ENCODE measurements at regions not wholly inside any gene's neighbourhood (a gene's known extent, or its start where the extent isn't known, plus 50 kb on each side); places are given as distances from the start of the nearest gene placed in this dataset.

DNA sequence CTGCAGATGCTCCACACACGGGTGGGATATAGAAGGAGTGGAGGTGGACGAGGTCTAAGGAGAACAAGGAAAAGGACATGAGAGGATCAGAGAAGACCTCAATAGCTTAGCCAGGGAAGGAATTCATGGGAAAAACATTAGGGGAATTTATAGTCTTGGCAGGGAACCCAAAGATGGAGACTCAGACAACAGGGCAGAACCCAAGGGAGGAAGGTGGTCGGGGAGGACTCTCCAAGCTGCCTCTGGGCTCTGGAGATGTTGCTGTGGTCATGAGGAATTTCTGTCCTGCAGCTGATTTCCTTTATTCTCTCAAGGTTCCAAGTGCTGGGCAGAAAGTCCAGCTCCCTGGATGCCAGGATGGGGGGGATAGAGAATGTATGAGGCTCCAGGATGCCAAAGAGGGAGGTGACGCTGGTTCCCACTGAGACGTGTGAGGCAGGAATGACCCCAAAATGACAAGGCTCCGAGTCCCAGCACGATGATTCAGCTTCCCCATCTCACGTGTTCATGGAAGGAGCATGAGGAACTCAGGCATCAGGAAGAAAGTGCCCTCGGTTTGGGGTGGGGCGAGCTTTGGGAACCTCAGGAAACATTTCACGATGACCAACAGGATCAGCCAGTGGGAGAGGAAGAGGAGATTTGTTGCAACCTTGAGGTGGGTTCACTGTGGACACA lies 57.0 kb upstream of the PPP2R3B start:
- TF ChIP-seq EZH2phosphoT487 (IDR thresholded peaks at IDR 0.05; ENCODE audit: low read depth) = no peak
- TF ChIP-seq, protein P1, sequence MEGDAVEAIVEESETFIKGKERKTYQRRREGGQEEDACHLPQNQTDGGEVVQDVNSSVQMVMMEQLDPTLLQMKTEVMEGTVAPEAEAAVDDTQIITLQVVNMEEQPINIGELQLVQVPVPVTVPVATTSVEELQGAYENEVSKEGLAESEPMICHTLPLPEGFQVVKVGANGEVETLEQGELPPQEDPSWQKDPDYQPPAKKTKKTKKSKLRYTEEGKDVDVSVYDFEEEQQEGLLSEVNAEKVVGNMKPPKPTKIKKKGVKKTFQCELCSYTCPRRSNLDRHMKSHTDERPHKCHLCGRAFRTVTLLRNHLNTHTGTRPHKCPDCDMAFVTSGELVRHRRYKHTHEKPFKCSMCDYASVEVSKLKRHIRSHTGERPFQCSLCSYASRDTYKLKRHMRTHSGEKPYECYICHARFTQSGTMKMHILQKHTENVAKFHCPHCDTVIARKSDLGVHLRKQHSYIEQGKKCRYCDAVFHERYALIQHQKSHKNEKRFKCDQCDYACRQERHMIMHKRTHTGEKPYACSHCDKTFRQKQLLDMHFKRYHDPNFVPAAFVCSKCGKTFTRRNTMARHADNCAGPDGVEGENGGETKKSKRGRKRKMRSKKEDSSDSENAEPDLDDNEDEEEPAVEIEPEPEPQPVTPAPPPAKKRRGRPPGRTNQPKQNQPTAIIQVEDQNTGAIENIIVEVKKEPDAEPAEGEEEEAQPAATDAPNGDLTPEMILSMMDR (IDR thresholded peaks at IDR 0.05; ENCODE audit: low read depth, low read length) = no peak
- Histone ChIP-seq H3K27me3 (ENCODE audit: low read depth, low read length) (no peaks in the 10 kb centered on the region), H2AFZ (ENCODE audit: low read depth, low read length) (no peak overlapping the region), H3K9ac (ENCODE audit: low read length) (no peak overlapping the region), H3K4me1 (ENCODE audit: low read length) (no peaks in the 10 kb centered on the region), H4K20me1 (ENCODE audit: insufficient read depth, low read length) (no peaks in the 10 kb centered on the region), H3K79me2 (ENCODE audit: low read length) (no peaks in the 10 kb centered on the region), H3K4me3 (ENCODE audit: low read length) (no peak overlapping the region), H3K9me3 (ENCODE audit: insufficient read depth, low read length) (no peaks in the 10 kb centered on the region), H3K36me3 (replicated peaks; ENCODE audit: low read depth, low read length) (no peaks in the 10 kb centered on the region), H3K27ac (ENCODE audit: low read length) (no peak overlapping the region), H3K4me2 (ENCODE audit: low read length) (no peak overlapping the region)

DNA sequence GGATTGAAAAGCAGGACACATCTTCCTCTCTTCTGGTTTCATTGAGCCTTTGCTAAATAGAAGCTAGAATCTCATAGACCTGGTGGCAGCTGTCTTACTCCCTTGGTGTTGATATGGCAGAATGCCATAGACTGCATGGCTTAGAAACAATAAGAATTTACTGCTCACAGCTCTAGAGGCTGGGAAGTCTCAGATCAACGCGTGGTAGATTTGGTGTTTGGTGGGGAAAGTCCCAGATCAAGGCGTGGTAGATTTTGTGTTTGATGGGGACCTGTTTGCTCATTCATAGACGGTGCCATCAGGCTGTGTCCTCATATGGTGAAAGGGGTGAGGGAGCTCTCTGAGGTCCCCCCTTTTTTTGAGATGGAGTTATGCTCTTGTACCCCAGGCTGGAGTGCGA lies 57.6 kb upstream of the PPP2R3B start:
- no peak overlapping the region for H3K27ac ChIP-seq (ENCODE audit: low read length)
- no peaks in the 10 kb centered on the region for H3K79me2 ChIP-seq (ENCODE audit: low read length)
- H3K27me3 ChIP-seq (ENCODE audit: low read depth, low read length) = no peaks in the 10 kb centered on the region
- no peak overlapping the region for H2AFZ ChIP-seq (ENCODE audit: low read depth, low read length)
- H3K4me3 ChIP-seq (ENCODE audit: low read length) = no peak overlapping the region
- H3K9ac ChIP-seq (ENCODE audit: low read length) = no peak overlapping the region
- no peaks in the 10 kb centered on the region for H3K9me3 ChIP-seq (ENCODE audit: insufficient read depth, low read length)
- no peaks in the 10 kb centered on the region for H3K4me1 ChIP-seq (ENCODE audit: low read length)
- H3K36me3 ChIP-seq (replicated peaks; ENCODE audit: low read depth, low read length) = no peaks in the 10 kb centered on the region
- no peak overlapping the region for H3K4me2 ChIP-seq (ENCODE audit: low read length)
- TF ChIP-seq EZH2phosphoT487 (IDR thresholded peaks at IDR 0.05; ENCODE audit: low read depth) = no peak
- TF ChIP-seq, protein P1 (IDR thresholded peaks at IDR 0.05; ENCODE audit: low read depth, low read length) = no peak
- H4K20me1 ChIP-seq (ENCODE audit: insufficient read depth, low read length) = no peaks in the 10 kb centered on the region

DNA sequence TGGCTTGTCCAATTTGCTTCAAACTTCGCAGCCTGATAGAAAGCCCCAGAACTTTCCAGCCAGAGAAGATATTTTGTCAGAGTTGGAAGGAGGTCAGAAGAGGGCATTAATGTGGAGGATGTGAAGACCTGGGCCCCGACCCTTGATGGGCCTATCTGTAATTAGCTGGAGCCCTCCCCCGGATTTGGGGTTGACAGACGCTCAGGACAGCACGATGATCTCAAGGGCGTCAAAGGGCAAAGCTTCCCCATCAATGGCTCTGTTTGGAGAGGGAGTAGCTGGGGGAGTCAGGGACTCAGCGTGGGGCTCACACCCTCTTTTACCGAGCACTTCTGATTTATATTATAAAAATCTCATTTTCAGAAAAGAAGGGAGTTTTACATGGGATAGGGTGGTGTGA lies 59.0 kb upstream of the PPP2R3B start:
- Histone ChIP-seq H3K4me1 (ENCODE audit: low read length) (no peaks in the 10 kb centered on the region), H3K36me3 (replicated peaks; ENCODE audit: low read depth, low read length) (no peaks in the 10 kb centered on the region), H3K9ac (ENCODE audit: low read length) (no peak overlapping the region), H2AFZ (ENCODE audit: low read depth, low read length) (no peak overlapping the region), H3K79me2 (ENCODE audit: low read length) (no peaks in the 10 kb centered on the region), H3K4me2 (ENCODE audit: low read length) (no peak overlapping the region), H3K27ac (ENCODE audit: low read length) (no peak overlapping the region), H4K20me1 (ENCODE audit: insufficient read depth, low read length) (no peaks in the 10 kb centered on the region), H3K27me3 (ENCODE audit: low read depth, low read length) (no peaks in the 10 kb centered on the region), H3K9me3 (ENCODE audit: insufficient read depth, low read length) (no peaks in the 10 kb centered on the region), H3K4me3 (ENCODE audit: low read length) (no peak overlapping the region)
- TF ChIP-seq, protein P1 (IDR thresholded peaks at IDR 0.05; ENCODE audit: low read depth, low read length) = no peak
- TF ChIP-seq EZH2phosphoT487 (IDR thresholded peaks at IDR 0.05; ENCODE audit: low read depth) = no peak

- Histone ChIP-seq H3K9ac (ENCODE audit: low read length) (no peak overlapping the region), H3K79me2 (ENCODE audit: low read length) (no peaks in the 10 kb centered on the region), H3K36me3 (replicated peaks; ENCODE audit: low read depth, low read length) (no peaks in the 10 kb centered on the region), H3K4me1 (ENCODE audit: low read length) (no peaks in the 10 kb centered on the region), H3K9me3 (ENCODE audit: insufficient read depth, low read length) (no peaks in the 10 kb centered on the region), H3K4me2 (ENCODE audit: low read length) (no peak overlapping the region), H2AFZ (ENCODE audit: low read depth, low read length) (no peak overlapping the region), H3K27me3 (ENCODE audit: low read depth, low read length) (no peaks in the 10 kb centered on the region), H3K4me3 (ENCODE audit: low read length) (no peak overlapping the region), H4K20me1 (ENCODE audit: insufficient read depth, low read length) (no peaks in the 10 kb centered on the region), H3K27ac (ENCODE audit: low read length) (no peak overlapping the region)
- TF ChIP-seq, protein P1 (IDR thresholded peaks at IDR 0.05; ENCODE audit: low read depth, low read length) = no peak
- TF ChIP-seq EZH2phosphoT487 (IDR thresholded peaks at IDR 0.05; ENCODE audit: low read depth) = no peak
Observed at GRCh38 chrX:446245-446644, 59.5 kb upstream of the PPP2R3B start.
